Osteoblast (primary cell): ENCODE measurements at regions not wholly inside any gene's neighbourhood (a gene's known extent, or its start where the extent isn't known, plus 50 kb on each side); places are given as distances from the start of the nearest gene placed in this dataset.

Source experiments
- DNase-seq: peaks from one replicate; pipeline ENCODE4 v3.0.0; 2011; ENCODE audit warnings: low spot score, mixed read lengths; ENCODE audit not compliant: insufficient read length; ENCODE audit errors: missing footprints
- H2AFZ ChIP-seq: 2 replicates; pipeline ENCODE4 v1.6.0; 2011; ENCODE audit warnings: mild to moderate bottlenecking, low read length
- H3K27ac ChIP-seq: 2 replicates; pipeline ENCODE4 v1.5.1; 2011; ENCODE audit warnings: mild to moderate bottlenecking, low read depth, low read length, moderate library complexity
- H3K27me3 ChIP-seq: 2 replicates; pipeline ENCODE4 v1.6.0; 2012; ENCODE audit warnings: mild to moderate bottlenecking, control low read depth, inconsistent platforms, low read length, moderate library complexity; ENCODE audit not compliant: insufficient read depth
- H3K36me3 ChIP-seq: 2 replicates; pipeline ENCODE4 v1.5.1; 2011; ENCODE audit warnings: mild to moderate bottlenecking, low read length, control low read depth, moderate library complexity; ENCODE audit not compliant: insufficient read depth
- H3K4me1 ChIP-seq: 2 replicates; pipeline ENCODE4 v1.5.1; 2011; ENCODE audit warnings: mild to moderate bottlenecking, low read length, control low read depth, moderate library complexity; ENCODE audit not compliant: insufficient read depth
- H3K4me2 ChIP-seq: 2 replicates; pipeline ENCODE4 v1.6.0; 2011; ENCODE audit warnings: mild to moderate bottlenecking, low read length; ENCODE audit not compliant: insufficient read depth
- H3K4me3 ChIP-seq: fragments of 200-600 bp; sonication (generic); 3 replicates; pipeline ENCODE4 v1.5.1; 2012; ENCODE audit warnings: mild to moderate bottlenecking, low read length, inconsistent platforms; ENCODE audit not compliant: insufficient read depth
- H3K79me2 ChIP-seq: 2 replicates; pipeline ENCODE4 v1.6.0; 2012; ENCODE audit warnings: mild to moderate bottlenecking, low read length, control low read depth, inconsistent platforms; ENCODE audit not compliant: insufficient read depth
- H3K9me3 ChIP-seq: 2 replicates; pipeline ENCODE4 v1.5.1; 2011; ENCODE audit warnings: low read depth, low read length, control low read depth
- H4K20me1 ChIP-seq: 2 replicates; pipeline ENCODE4 v1.6.0; 2012; ENCODE audit warnings: mild to moderate bottlenecking, low read length, control low read depth; ENCODE audit not compliant: insufficient read depth
- TF ChIP-seq, protein P1 (sequence below): IDR thresholded peaks from 2 replicates; pipeline ENCODE4 v1.5.1; 2011; ENCODE audit warnings: mild to moderate bottlenecking, low read depth, low read length, moderate library complexity; ENCODE audit errors: extremely low read depth

DNA sequence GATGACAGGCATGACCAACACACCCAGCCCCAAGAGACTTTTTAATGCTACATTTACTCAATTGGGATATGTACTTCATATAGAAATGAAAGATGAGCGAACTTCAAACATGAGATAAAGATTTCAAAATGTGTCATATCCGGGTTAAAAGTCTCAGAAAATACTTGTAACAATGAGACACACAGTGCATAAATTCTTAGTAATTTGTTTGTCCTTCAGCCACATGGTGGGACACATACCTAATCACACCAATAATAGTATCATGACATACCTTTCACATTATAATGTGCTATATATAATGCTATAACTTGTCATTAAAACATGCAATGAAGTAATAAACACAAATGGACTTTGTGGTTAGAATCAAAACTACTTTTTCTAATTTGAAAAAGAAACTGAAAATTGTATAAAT lies 204.7 kb upstream of the RFX3 start:
- Histone ChIP-seq H4K20me1 (no peaks in the 10 kb centered on the region), H3K9me3 (no peaks in the 10 kb centered on the region), H3K79me2 (no peaks in the 10 kb centered on the region), H3K36me3 (no peaks in the 10 kb centered on the region), H2AFZ (no peak overlapping the region), H3K4me1 (peaks cover 13% of the 10 kb centered on the region), H3K4me2 (no peak overlapping the region), H3K27me3 (no peaks in the 10 kb centered on the region), H3K27ac (no peak overlapping the region), H3K4me3 (no peak overlapping the region)
- TF ChIP-seq, protein P1, sequence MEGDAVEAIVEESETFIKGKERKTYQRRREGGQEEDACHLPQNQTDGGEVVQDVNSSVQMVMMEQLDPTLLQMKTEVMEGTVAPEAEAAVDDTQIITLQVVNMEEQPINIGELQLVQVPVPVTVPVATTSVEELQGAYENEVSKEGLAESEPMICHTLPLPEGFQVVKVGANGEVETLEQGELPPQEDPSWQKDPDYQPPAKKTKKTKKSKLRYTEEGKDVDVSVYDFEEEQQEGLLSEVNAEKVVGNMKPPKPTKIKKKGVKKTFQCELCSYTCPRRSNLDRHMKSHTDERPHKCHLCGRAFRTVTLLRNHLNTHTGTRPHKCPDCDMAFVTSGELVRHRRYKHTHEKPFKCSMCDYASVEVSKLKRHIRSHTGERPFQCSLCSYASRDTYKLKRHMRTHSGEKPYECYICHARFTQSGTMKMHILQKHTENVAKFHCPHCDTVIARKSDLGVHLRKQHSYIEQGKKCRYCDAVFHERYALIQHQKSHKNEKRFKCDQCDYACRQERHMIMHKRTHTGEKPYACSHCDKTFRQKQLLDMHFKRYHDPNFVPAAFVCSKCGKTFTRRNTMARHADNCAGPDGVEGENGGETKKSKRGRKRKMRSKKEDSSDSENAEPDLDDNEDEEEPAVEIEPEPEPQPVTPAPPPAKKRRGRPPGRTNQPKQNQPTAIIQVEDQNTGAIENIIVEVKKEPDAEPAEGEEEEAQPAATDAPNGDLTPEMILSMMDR, result no peak
- DNase-seq, result no peak

DNA sequence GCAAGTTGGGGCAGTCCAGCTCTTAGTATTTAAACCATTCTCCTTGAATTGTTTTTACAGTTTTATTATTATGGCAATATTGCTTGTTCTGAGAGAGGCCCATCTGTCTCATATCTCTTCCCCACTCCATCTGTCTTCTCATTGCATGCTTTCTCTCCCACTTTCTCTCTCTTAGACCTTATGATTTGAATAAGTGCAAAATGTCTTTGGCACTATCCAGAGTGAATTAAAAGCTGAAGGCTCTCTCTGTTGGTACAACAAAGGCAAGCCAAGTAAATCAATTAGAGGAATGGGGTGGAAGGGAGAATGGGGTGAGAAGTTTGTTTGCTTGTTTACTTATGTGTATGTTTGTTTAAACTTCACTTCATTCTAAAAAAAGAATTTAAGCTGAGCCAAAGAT lies 195.3 kb upstream of the RFX3 start:
- TF ChIP-seq, protein P1, result no peak
- peaks cover 11% of the 10 kb centered on the region for H3K27me3 ChIP-seq
- H2AFZ ChIP-seq, result no peak overlapping the region
- no peak overlapping the region for H3K27ac ChIP-seq
- H4K20me1 ChIP-seq, result no peaks in the 10 kb centered on the region
- H3K79me2 ChIP-seq, result no peaks in the 10 kb centered on the region
- no peaks in the 10 kb centered on the region for H3K4me1 ChIP-seq
- DNase-seq, result no peak
- no peaks in the 10 kb centered on the region for H3K36me3 ChIP-seq
- H3K4me3 ChIP-seq, result no peak overlapping the region
- no peaks in the 10 kb centered on the region for H3K9me3 ChIP-seq
- H3K4me2 ChIP-seq, result no peak overlapping the region

DNA sequence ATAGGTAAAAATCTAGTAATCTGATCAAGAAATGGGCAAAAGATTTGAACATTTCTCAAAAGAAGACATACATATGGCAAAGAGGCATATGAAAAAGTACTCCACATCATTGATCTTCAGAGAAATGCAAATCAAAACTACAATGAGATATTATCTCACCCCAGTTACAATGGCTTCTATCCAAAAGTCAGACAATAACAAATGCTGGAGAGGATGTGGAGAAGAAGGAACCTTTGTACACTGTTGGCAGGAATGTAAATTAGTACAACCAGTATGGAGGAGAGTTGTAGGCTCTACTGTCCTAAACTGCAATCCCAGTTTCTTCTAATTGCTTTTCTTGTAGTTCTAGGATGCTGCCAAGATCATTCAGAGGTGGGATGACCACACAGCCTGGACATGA lies 193.5 kb upstream of the RFX3 start:
- no peaks in the 10 kb centered on the region for H3K36me3 ChIP-seq
- no peak overlapping the region for H3K4me3 ChIP-seq

DNA sequence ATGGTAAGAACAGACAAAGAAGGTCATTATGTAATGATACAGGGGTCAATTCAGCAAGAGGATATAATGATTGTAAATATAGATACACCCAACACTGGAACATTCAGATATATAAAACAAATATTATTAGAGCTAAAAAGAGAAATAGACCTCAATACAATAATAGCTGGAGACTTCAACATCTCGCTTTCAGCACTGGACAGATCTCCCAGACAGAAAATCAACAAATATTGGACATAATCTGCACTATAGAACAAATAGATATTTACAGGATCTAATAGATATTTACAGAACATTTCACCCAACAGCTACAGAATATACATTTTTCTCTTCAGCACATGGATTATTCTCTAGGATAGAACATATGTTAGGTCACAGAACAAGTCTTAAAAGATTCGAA lies 190.6 kb upstream of the RFX3 start:
- no peaks in the 10 kb centered on the region for H3K79me2 ChIP-seq

More for the DNA sequence above, 193.5 kb upstream of the RFX3 start:
- Histone ChIP-seq H3K9me3 (no peaks in the 10 kb centered on the region), H3K4me1 (no peaks in the 10 kb centered on the region), H4K20me1 (no peaks in the 10 kb centered on the region), H3K27ac (no peak overlapping the region), H2AFZ (no peak overlapping the region), H3K79me2 (no peaks in the 10 kb centered on the region), H3K27me3 (peaks cover 11% of the 10 kb centered on the region), H3K4me2 (no peak overlapping the region)
- DNase-seq, result no peak
- TF ChIP-seq, protein P1, result no peak

More for the DNA sequence above, 190.6 kb upstream of the RFX3 start:
- H3K4me3 ChIP-seq, result no peak overlapping the region
- peaks cover 8% of the 10 kb centered on the region for H3K27me3 ChIP-seq
- TF ChIP-seq, protein P1, result no peak
- no peaks in the 10 kb centered on the region for H3K4me1 ChIP-seq
- no peaks in the 10 kb centered on the region for H4K20me1 ChIP-seq
- H3K4me2 ChIP-seq, result no peak overlapping the region
- no peak for DNase-seq
- H2AFZ ChIP-seq, result no peak overlapping the region
- H3K27ac ChIP-seq, result no peak overlapping the region
- H3K36me3 ChIP-seq, result no peaks in the 10 kb centered on the region
- no peaks in the 10 kb centered on the region for H3K9me3 ChIP-seq
